ENCODE measurements at regions not wholly inside any gene's neighbourhood (a gene's known extent, or its start where the extent isn't known, plus 50 kb on each side); places are given as distances from the start of the nearest gene placed in this dataset.

DNA sequence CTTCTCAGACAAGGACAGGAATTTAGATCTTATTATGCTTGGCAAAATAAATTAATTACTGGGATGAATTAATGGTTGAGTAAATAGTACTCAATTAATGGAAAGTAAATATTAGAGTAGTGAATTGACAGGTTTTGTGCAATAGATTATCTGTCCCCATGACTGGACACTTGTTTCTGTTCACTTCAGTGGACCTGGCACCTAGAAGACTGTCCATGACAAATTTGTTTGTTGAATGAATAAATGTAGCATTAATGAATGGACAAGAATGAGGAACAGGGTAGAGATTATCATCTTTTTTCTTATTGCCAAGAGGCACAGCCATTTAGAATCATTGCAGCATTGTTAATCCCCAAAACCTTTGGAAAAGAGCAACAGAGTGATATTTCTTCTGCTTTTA lies 570.0 kb upstream of the CRIM1 start:
- Histone ChIP-seq H2BK120ac (replicated peaks; ENCODE audit: low read depth, low read length) (no peak overlapping the region), H2BK5ac (ENCODE audit: low read depth, low read length) (no peak overlapping the region), H4K91ac (replicated peaks; ENCODE audit: insufficient read length, low read length) (no peak overlapping the region), H3K36me3 (ENCODE audit: control insufficient read depth in 2 of 4, insufficient read depth in 4 of 4, low read length in 3 of 4) (no peaks in the 10 kb centered on the region), H3K79me2 (ENCODE audit: control insufficient read depth in 1 of 2, insufficient read depth in 2 of 2, low read length in 2 of 2) (no peaks in the 10 kb centered on the region), H2AFZ (ENCODE audit: low read length) (no peak overlapping the region), H4K8ac (ENCODE audit: extremely low read depth, insufficient read depth, low read length) (no peak overlapping the region), H3K56ac (replicated peaks; ENCODE audit: insufficient read length, low read depth, low read length) (no peak overlapping the region), H4K5ac (ENCODE audit: insufficient read length, low read depth, low read length) (no peak overlapping the region), H3K14ac (ENCODE audit: insufficient read length) (no peak overlapping the region), H4K20me1 (replicated peaks in 1 of 2; ENCODE audit: control insufficient read depth in 1 of 2, insufficient read depth in 2 of 2, low read length in 2 of 2) (no peaks in the 10 kb centered on the region), H2BK15ac (ENCODE audit: low read length) (no peak overlapping the region), H3K9me3 (ENCODE audit: insufficient read depth in 2 of 2, low read depth in 1 of 2, low read length in 1 of 2) (peaks cover 16 to 18% of the 10 kb centered on the region in 2 experiments), H3K27me3 (replicated peaks in 1 of 4; ENCODE audit: control insufficient read depth in 3 of 4, extremely low read depth in 1 of 4, insufficient read depth in 3 of 4, low read length in 3 of 4) (no peaks in the 10 kb centered on the region), H2BK12ac (ENCODE audit: low read depth, low read length) (no peak overlapping the region), H2BK20ac (ENCODE audit: low read length) (no peak overlapping the region), H3K9ac (replicated peaks in 1 of 4; ENCODE audit: extremely low read depth in 1 of 4, low read depth in 3 of 4, low read length in 3 of 4) (no peak overlapping the region), H3K23me2 (ENCODE audit: low read depth, low read length) (no peaks in the 10 kb centered on the region), H3K4me1 (replicated peaks in 1 of 4; ENCODE audit: control insufficient read depth in 3 of 4, insufficient read depth in 4 of 4, low read length in 3 of 4) (no peaks in the 10 kb centered on the region), H3K79me1 (ENCODE audit: low read depth, low read length) (no peaks in the 10 kb centered on the region), H3K4me2 (ENCODE audit: insufficient read depth in 1 of 2, low read depth in 2 of 2, low read length in 2 of 2) (no peak overlapping the region), H3K4me3 (ENCODE audit: extremely low read depth in 1 of 4, insufficient read depth in 2 of 4, low read depth in 3 of 4, low read length in 4 of 4) (no peak overlapping the region), H3K18ac (ENCODE audit: extremely low read depth, low read length) (no peak overlapping the region), H3K23ac (ENCODE audit: insufficient read length) (no peak overlapping the region), H2AK5ac (ENCODE audit: low read depth, low read length) (no peak overlapping the region), H3K4ac (replicated peaks; ENCODE audit: insufficient read length, low read depth, low read length) (no peak overlapping the region), H3K27ac (ENCODE audit: low read depth, low read length) (no peak overlapping the region)
- FAIRE-seq, result no peak
- TF ChIP-seq SAP30 (IDR thresholded peaks at IDR 0.05; ENCODE audit: insufficient read depth, insufficient replicate concordance, low read length), result no peak
- ChIA-PET CTCF (ENCODE audit: partially characterized antibody) (interaction anchor here (2.1 kb wide), 1 partner anchor 11 kb away, joined by 12 read pairs; no protein-coding TSS in a partner anchor), POLR2A (ENCODE audit: partially characterized antibody) (no interaction called here)
- DNase-seq (ENCODE audit: low read depth in 1 of 2, low spot score in 2 of 2), result no peak

Data from H1 (cell line).